ENCODE measurements at regions not wholly inside any gene's neighbourhood (a gene's known extent, or its start where the extent isn't known, plus 50 kb on each side); places are given as distances from the start of the nearest gene placed in this dataset.

DNA sequence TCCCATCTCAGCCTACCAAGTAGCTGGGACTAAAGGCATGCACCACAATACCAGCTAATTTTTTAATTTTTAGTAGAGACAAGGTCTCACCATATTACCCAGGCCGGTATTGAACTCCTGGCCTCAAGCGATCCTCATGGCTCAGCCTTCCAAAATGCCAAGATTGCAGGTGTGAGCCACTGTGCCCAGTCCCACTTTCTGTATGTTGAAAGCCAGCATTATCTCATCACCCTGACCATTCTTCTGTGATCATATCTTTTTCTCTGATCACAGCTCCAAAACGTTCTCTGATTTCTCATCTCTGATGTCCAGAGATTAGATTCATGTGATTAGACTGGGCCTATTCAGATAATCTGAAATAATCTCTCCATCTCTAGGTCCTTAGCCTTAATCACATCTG lies 337.7 kb downstream of the TPBG start:
- H3K36me3 ChIP-seq (ENCODE audit: low read depth), result no peaks in the 10 kb centered on the region
- H3K4me2 ChIP-seq (ENCODE audit: unreplicated experiment), result no peak overlapping the region
- WGBS, 2 experiments (ENCODE audit: low coverage in 1 of 2, low lambda C conversion rate in 2 of 2, missing lambda C conversion rate in 2 of 2), result 46 to 57% methylated on average over 3 of the region's 3 CpGs
- H3K27me3 ChIP-seq (replicated peaks; ENCODE audit: insufficient read depth), result no peaks in the 10 kb centered on the region
- H3K9me2 ChIP-seq (ENCODE audit: insufficient read depth), result no peaks in the 10 kb centered on the region
- H3K27ac ChIP-seq, result no peak overlapping the region
- H2AFZ ChIP-seq, result no peak overlapping the region
- H3F3A ChIP-seq (ENCODE audit: insufficient read depth), result no peaks in the 10 kb centered on the region
- TF ChIP-seq EZH2 (IDR thresholded peaks at IDR 0.05; ENCODE audit: insufficient read depth, poor library complexity, severe bottlenecking) (no peak), EZH2phosphoT487 (IDR thresholded peaks at IDR 0.05; ENCODE audit: insufficient read depth, low read depth) (no peak)
- no peak overlapping the region for H3K4me3 ChIP-seq
- H3K9me3 ChIP-seq (ENCODE audit: low read depth), result no peaks in the 10 kb centered on the region
- H3K4me1 ChIP-seq (ENCODE audit: insufficient read depth), result no peaks in the 10 kb centered on the region
- no peaks in the 10 kb centered on the region for H4K20me1 ChIP-seq (ENCODE audit: insufficient read depth)
- H3K9ac ChIP-seq, result no peak overlapping the region
- in situ Hi-C loops (cut with MboI), result no loop called here
- DNase-seq, result no peak
- H3K79me2 ChIP-seq (ENCODE audit: insufficient read depth), result no peaks in the 10 kb centered on the region

DNA sequence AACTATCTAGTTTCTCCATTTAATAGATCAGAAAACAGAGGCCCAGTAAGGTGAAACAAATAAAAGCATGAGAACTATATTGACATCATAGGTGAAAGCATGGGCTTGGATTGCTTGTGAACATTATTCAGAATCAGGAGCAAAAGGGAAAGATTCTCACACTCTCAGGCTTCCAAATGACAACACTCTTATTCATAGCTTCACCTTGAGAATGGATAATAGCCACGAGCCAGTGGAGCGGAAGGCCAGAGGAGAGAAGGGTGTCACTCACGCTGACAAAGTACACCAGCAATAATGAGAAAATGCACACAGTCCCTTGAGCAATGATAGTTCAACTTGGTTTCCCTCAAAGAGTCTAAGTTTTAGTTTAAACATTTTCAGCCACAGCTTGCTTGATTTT lies 339.0 kb downstream of the TPBG start:
- H3K36me3 ChIP-seq (ENCODE audit: low read depth), result no peaks in the 10 kb centered on the region
- no peak for DNase-seq
- H3K27ac ChIP-seq, result no peak overlapping the region
- TF ChIP-seq EZH2 (IDR thresholded peaks at IDR 0.05; ENCODE audit: insufficient read depth, poor library complexity, severe bottlenecking), result no peak
- TF ChIP-seq EZH2phosphoT487 (IDR thresholded peaks at IDR 0.05; ENCODE audit: insufficient read depth, low read depth), result no peak
- no peak overlapping the region for H2AFZ ChIP-seq
- H3K9me2 ChIP-seq (ENCODE audit: insufficient read depth), result no peaks in the 10 kb centered on the region
- H3K9ac ChIP-seq, result no peak overlapping the region
- no peaks in the 10 kb centered on the region for H3K27me3 ChIP-seq (replicated peaks; ENCODE audit: insufficient read depth)
- H3K79me2 ChIP-seq (ENCODE audit: insufficient read depth), result no peaks in the 10 kb centered on the region
- no peaks in the 10 kb centered on the region for H3K9me3 ChIP-seq (ENCODE audit: low read depth)
- H4K20me1 ChIP-seq (ENCODE audit: insufficient read depth), result no peaks in the 10 kb centered on the region
- H3K4me1 ChIP-seq (ENCODE audit: insufficient read depth), result no peaks in the 10 kb centered on the region
- in situ Hi-C loops (cut with MboI), result no loop called here
- H3K4me3 ChIP-seq, result no peak overlapping the region
- 59 to 76% methylated on average over 3 of the region's 3 CpGs for WGBS, 2 experiments (ENCODE audit: low coverage in 1 of 2, low lambda C conversion rate in 2 of 2, missing lambda C conversion rate in 2 of 2)
- H3F3A ChIP-seq (ENCODE audit: insufficient read depth), result no peaks in the 10 kb centered on the region
- no peak overlapping the region for H3K4me2 ChIP-seq (ENCODE audit: unreplicated experiment)

DNA sequence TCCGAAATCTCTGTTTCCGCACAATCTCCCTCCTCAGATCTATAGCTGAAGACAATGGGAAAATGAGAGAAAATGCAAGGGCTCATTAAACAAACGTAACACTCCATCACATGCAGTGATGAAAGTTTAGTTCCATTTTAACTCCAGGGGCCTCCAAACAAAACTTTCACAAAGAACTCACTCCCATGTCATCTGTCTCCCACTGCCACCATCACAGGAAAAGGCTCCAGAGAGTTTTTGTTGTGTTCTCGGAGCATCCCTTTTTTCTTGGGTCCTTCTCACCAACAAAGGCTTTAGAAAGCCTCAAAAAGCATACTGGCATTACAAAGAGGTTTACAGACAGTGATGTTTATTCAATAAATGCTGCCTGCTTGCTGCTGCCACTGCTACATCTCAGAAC lies 339.6 kb downstream of the TPBG start:
- Histone ChIP-seq H3F3A (ENCODE audit: insufficient read depth) (no peaks in the 10 kb centered on the region), H3K27me3 (replicated peaks; ENCODE audit: insufficient read depth) (no peaks in the 10 kb centered on the region), H3K79me2 (ENCODE audit: insufficient read depth) (no peaks in the 10 kb centered on the region), H3K9me2 (ENCODE audit: insufficient read depth) (no peaks in the 10 kb centered on the region), H3K4me1 (ENCODE audit: insufficient read depth) (no peaks in the 10 kb centered on the region), H3K9me3 (ENCODE audit: low read depth) (no peaks in the 10 kb centered on the region), H2AFZ (no peak overlapping the region), H3K9ac (no peak overlapping the region), H3K4me3 (no peak overlapping the region), H3K4me2 (ENCODE audit: unreplicated experiment) (no peak overlapping the region), H4K20me1 (ENCODE audit: insufficient read depth) (no peaks in the 10 kb centered on the region), H3K36me3 (ENCODE audit: low read depth) (no peaks in the 10 kb centered on the region), H3K27ac (no peak overlapping the region)
- no peak for TF ChIP-seq EZH2phosphoT487 (IDR thresholded peaks at IDR 0.05; ENCODE audit: insufficient read depth, low read depth)
- TF ChIP-seq EZH2 (IDR thresholded peaks at IDR 0.05; ENCODE audit: insufficient read depth, poor library complexity, severe bottlenecking), result no peak
- DNase-seq, result no peak
- WGBS, 2 experiments (ENCODE audit: low coverage in 1 of 2, low lambda C conversion rate in 2 of 2, missing lambda C conversion rate in 2 of 2), result 70 to 72% methylated on average over 4 of the region's 4 CpGs
- in situ Hi-C loops (cut with MboI), result no loop called here

DNA sequence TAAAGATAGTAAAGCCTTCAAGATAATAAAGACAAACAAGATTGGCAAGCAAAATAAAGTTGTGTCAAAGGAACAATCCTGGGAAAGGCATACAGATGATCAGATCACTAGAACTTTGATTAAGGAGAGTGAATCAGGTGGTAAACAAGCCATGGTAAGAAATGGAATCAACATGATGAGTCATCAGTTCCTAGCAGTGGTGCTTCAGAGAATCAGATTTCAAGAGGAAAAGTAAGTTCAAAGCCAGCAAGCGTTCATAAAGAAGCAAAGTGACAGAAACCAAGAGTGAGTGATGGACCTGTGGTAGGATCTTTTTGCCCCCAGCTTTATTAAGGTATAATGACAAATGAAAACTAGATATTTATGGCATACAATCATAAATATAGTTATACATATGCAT lies 340.4 kb downstream of the TPBG start:
- H3F3A ChIP-seq (ENCODE audit: insufficient read depth), result no peaks in the 10 kb centered on the region
- H3K27me3 ChIP-seq (replicated peaks; ENCODE audit: insufficient read depth), result no peaks in the 10 kb centered on the region
- H3K4me1 ChIP-seq (ENCODE audit: insufficient read depth), result no peaks in the 10 kb centered on the region
- H3K4me2 ChIP-seq (ENCODE audit: unreplicated experiment), result no peak overlapping the region
- 0% methylated on average over 1 of the region's 1 CpG for WGBS, 2 experiments (ENCODE audit: low coverage in 1 of 2, low lambda C conversion rate in 2 of 2, missing lambda C conversion rate in 2 of 2)
- H3K9ac ChIP-seq, result no peak overlapping the region
- H4K20me1 ChIP-seq (ENCODE audit: insufficient read depth), result no peaks in the 10 kb centered on the region
- no peak overlapping the region for H3K27ac ChIP-seq
- in situ Hi-C loops (cut with MboI), result no loop called here
- H3K79me2 ChIP-seq (ENCODE audit: insufficient read depth), result no peaks in the 10 kb centered on the region
- TF ChIP-seq EZH2 (IDR thresholded peaks at IDR 0.05; ENCODE audit: insufficient read depth, poor library complexity, severe bottlenecking) (no peak), EZH2phosphoT487 (IDR thresholded peaks at IDR 0.05; ENCODE audit: insufficient read depth, low read depth) (no peak)
- H3K36me3 ChIP-seq (ENCODE audit: low read depth), result no peaks in the 10 kb centered on the region
- no peak overlapping the region for H3K4me3 ChIP-seq
- H2AFZ ChIP-seq, result no peak overlapping the region
- H3K9me3 ChIP-seq (ENCODE audit: low read depth), result no peaks in the 10 kb centered on the region
- DNase-seq, result peak; percentile 40
- no peaks in the 10 kb centered on the region for H3K9me2 ChIP-seq (ENCODE audit: insufficient read depth)

DNA sequence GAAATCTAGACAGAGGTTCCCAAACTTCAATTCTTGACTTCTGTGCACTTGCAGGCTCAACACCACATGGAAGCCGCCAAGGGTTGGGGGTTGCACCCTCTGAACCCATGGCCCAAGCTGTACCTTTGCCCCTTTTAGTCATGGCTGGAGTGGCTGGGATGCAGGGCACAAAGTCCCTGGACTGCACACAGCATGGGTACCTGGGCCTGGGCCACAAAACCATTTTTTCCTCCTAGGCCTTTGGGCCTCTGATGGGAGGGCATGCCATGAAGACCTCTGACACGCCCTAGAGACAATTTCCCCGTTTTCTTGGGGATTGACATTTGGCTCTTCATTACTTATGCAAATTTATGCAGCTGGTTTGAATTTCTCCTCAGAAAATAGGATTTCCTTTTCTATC lies 342.0 kb downstream of the TPBG start:
- no peaks in the 10 kb centered on the region for H3K36me3 ChIP-seq (ENCODE audit: low read depth)
- H3K79me2 ChIP-seq (ENCODE audit: insufficient read depth), result no peaks in the 10 kb centered on the region
- 24 to 27% methylated on average over 3 of the region's 3 CpGs for WGBS, 2 experiments (ENCODE audit: low coverage in 1 of 2, low lambda C conversion rate in 2 of 2, missing lambda C conversion rate in 2 of 2)
- H3K9me2 ChIP-seq (ENCODE audit: insufficient read depth), result no peaks in the 10 kb centered on the region
- TF ChIP-seq EZH2phosphoT487 (IDR thresholded peaks at IDR 0.05; ENCODE audit: insufficient read depth, low read depth) (no peak), EZH2 (IDR thresholded peaks at IDR 0.05; ENCODE audit: insufficient read depth, poor library complexity, severe bottlenecking) (no peak)
- no peaks in the 10 kb centered on the region for H4K20me1 ChIP-seq (ENCODE audit: insufficient read depth)
- in situ Hi-C loops (cut with MboI), result no loop called here
- no peak overlapping the region for H3K9ac ChIP-seq
- peaks cover 5% of the 10 kb centered on the region; the same call in 1 of the 2 replicates for H3F3A ChIP-seq (ENCODE audit: insufficient read depth)
- H3K27ac ChIP-seq, result no peak overlapping the region
- no peak overlapping the region for H3K4me2 ChIP-seq (ENCODE audit: unreplicated experiment)
- no peaks in the 10 kb centered on the region for H3K9me3 ChIP-seq (ENCODE audit: low read depth)
- H3K4me1 ChIP-seq (ENCODE audit: insufficient read depth), result peaks cover under 1% of the 10 kb centered on the region
- DNase-seq, result no peak
- no peak overlapping the region for H2AFZ ChIP-seq
- H3K4me3 ChIP-seq, result no peak overlapping the region
- H3K27me3 ChIP-seq (replicated peaks; ENCODE audit: insufficient read depth), result no peaks in the 10 kb centered on the region

All from GM23248 (cell line).